Testis (tissue), 2 donors: ENCODE measurements at regions not wholly inside any gene's neighbourhood (a gene's known extent, or its start where the extent isn't known, plus 50 kb on each side); places are given as distances from the start of the nearest gene placed in this dataset.

Experiments used
- POLR2A ChIP-seq: fragments of 450-650 bp; IDR thresholded peaks from one replicate; pipeline ENCODE4 v1.6.1; 2017; ENCODE audit warnings: antibody characterized with exemption, mild to moderate bottlenecking, moderate library complexity
- TF ChIP-seq, protein P1 (sequence below), 3 experiments: fragments of 450-650 bp in 2 of 3; fragments of 200-600 bp in 1 of 3; sonication (generic) in 1 of 3; IDR thresholded peaks; one replicate each; pipeline ENCODE4 v1.5.1; 2016 to 2019; ENCODE audit warnings: antibody characterized with exemption in 3 of 3, mild to moderate bottlenecking in 2 of 3, moderate library complexity in 1 of 3

DNA sequence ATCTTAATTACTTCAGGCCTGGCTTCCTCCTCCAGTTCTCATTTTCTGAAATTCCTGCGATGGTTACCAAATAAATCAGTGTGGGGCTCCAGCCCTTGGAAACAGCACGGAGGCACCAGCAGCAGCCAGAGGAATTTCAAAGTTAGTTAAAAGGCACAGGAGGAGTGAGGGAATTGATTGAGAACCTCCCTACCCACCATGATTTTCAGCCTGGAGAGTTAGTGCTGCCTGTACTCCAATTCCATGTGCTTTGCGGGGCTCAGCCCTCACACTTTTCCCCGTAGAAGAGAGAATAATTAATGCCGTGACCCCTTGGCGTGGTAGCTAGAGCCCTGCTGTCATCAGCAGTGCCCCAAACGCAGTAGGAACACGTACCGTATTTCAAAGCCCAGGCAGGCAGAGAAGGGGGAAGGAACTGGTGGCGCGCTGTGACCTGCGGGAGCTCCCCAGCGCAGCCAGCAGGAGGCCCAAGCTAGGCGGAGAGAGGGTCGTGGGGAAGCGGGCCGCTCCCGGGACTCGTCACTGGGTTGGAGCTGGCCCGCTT is 84.0 kb upstream of the IGFBP7 start:
- TF ChIP-seq POLR2A: no peak
- TF ChIP-seq, protein P1, sequence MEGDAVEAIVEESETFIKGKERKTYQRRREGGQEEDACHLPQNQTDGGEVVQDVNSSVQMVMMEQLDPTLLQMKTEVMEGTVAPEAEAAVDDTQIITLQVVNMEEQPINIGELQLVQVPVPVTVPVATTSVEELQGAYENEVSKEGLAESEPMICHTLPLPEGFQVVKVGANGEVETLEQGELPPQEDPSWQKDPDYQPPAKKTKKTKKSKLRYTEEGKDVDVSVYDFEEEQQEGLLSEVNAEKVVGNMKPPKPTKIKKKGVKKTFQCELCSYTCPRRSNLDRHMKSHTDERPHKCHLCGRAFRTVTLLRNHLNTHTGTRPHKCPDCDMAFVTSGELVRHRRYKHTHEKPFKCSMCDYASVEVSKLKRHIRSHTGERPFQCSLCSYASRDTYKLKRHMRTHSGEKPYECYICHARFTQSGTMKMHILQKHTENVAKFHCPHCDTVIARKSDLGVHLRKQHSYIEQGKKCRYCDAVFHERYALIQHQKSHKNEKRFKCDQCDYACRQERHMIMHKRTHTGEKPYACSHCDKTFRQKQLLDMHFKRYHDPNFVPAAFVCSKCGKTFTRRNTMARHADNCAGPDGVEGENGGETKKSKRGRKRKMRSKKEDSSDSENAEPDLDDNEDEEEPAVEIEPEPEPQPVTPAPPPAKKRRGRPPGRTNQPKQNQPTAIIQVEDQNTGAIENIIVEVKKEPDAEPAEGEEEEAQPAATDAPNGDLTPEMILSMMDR (IDR thresholded peaks at IDR 0.05): no peak
